Ishikawa (cell line): ENCODE measurements at regions not wholly inside any gene's neighbourhood (a gene's known extent, or its start where the extent isn't known, plus 50 kb on each side); places are given as distances from the start of the nearest gene placed in this dataset.

Experiments used
- CEBPB ChIP-seq: IDR thresholded peaks from 2 replicates; pipeline ENCODE4 v1.6.1; 2012
- CREB1 ChIP-seq: IDR thresholded peaks from 2 replicates; pipeline ENCODE4 v1.6.1; 2012; ENCODE audit warnings: low read depth
- EGR1 ChIP-seq: IDR thresholded peaks from 2 replicates; pipeline ENCODE4 v1.6.1; 2012
- EP300 ChIP-seq: IDR thresholded peaks from 2 replicates; pipeline ENCODE4 v1.6.1; 2012; ENCODE audit warnings: borderline replicate concordance
- FOXM1 ChIP-seq: IDR thresholded peaks from 2 replicates; pipeline ENCODE4 v1.6.1; 2012; ENCODE audit warnings: low read depth, borderline replicate concordance
- MAX ChIP-seq: IDR thresholded peaks from 2 replicates; pipeline ENCODE4 v1.6.1; 2012
- NFIC ChIP-seq: IDR thresholded peaks from 2 replicates; pipeline ENCODE4 v1.6.1; 2012
- RAD21 ChIP-seq: IDR thresholded peaks from 2 replicates; pipeline ENCODE4 v1.6.1; 2012; ENCODE audit warnings: low read depth
- REST ChIP-seq: IDR thresholded peaks from 2 replicates; pipeline ENCODE4 v1.6.1; 2012; ENCODE audit warnings: low read depth, mild to moderate bottlenecking
- TAF1 ChIP-seq: IDR thresholded peaks from 2 replicates; pipeline ENCODE4 v1.6.1; 2012; ENCODE audit warnings: low read depth, mild to moderate bottlenecking
- TCF12 ChIP-seq: IDR thresholded peaks from 2 replicates; pipeline ENCODE4 v1.6.1; 2012; ENCODE audit warnings: low read depth
- TEAD4 ChIP-seq: IDR thresholded peaks from 2 replicates; pipeline ENCODE4 v1.6.1; 2012
- USF1 ChIP-seq: IDR thresholded peaks from 2 replicates; pipeline ENCODE4 v1.6.1; 2012
- YY1 ChIP-seq: IDR thresholded peaks from 2 replicates; pipeline ENCODE4 v1.6.1; 2012; ENCODE audit warnings: low read depth
- ZBTB7A ChIP-seq: IDR thresholded peaks from 2 replicates; pipeline ENCODE4 v1.6.1; 2012; ENCODE audit warnings: low read depth

GRCh38 chr4:4598851-4599411 is 57.1 kb upstream of the STX18 start:
- TF ChIP-seq TAF1 (no peak), YY1 (no peak), REST (no peak), ZBTB7A (no peak), USF1 (no peak), NFIC (no peak), EGR1 (no peak), EP300 (no peak)

- no peak for TF ChIP-seq TEAD4
- TF ChIP-seq MAX, result no peak
- TF ChIP-seq EGR1, result no peak
- TF ChIP-seq TAF1, result no peak
- no peak for TF ChIP-seq EP300
- TF ChIP-seq FOXM1, result no peak
- TF ChIP-seq CREB1, result no peak
- no peak for TF ChIP-seq CEBPB
- TF ChIP-seq USF1, result no peak
- no peak for TF ChIP-seq YY1
- no peak for TF ChIP-seq ZBTB7A
- no peak for TF ChIP-seq REST
- TF ChIP-seq TCF12, result no peak
- no peak for TF ChIP-seq RAD21
- no peak for TF ChIP-seq NFIC
These were observed 54.9 kb upstream of the STX18 start for GRCh38 chr4:4596720-4597119.

GRCh38 chr4:4595252-4595651 is 53.4 kb upstream of the STX18 start:
- TF ChIP-seq TAF1, result no peak
- TF ChIP-seq REST, result no peak
- no peak for TF ChIP-seq RAD21
- TF ChIP-seq CEBPB, result no peak
- no peak for TF ChIP-seq MAX
- no peak for TF ChIP-seq NFIC
- TF ChIP-seq TEAD4, result no peak
- TF ChIP-seq YY1, result no peak
- no peak for TF ChIP-seq EP300
- TF ChIP-seq FOXM1, result no peak
- TF ChIP-seq CREB1, result no peak
- TF ChIP-seq ZBTB7A, result no peak
- TF ChIP-seq TCF12, result no peak
- TF ChIP-seq EGR1, result no peak
- no peak for TF ChIP-seq USF1

GRCh38 chr4:4594285-4594920 is 52.6 kb upstream of the STX18 start:
- TF ChIP-seq EP300, result no peak
- TF ChIP-seq MAX, result no peak
- TF ChIP-seq RAD21, result no peak
- no peak for TF ChIP-seq USF1
- no peak for TF ChIP-seq YY1
- TF ChIP-seq ZBTB7A, result no peak
- no peak for TF ChIP-seq CREB1
- no peak for TF ChIP-seq CEBPB
